AG04450 (cell line): ENCODE measurements at regions not wholly inside any gene's neighbourhood (a gene's known extent, or its start where the extent isn't known, plus 50 kb on each side); places are given as distances from the start of the nearest gene placed in this dataset.
A peak's percentile ranks its signal among the peaks of the same experiment; 100 is the strongest.

Experiments
- CTCF ChIA-PET: fragments of 300-600, 350-600 bp; formaldehyde crosslinking; extraction: SDS; loops from one replicate; lab custom pipeline; 2022; ENCODE audit warnings: antibody characterized with exemption, inconsistent platforms; lab: Charles Lee
- POLR2A ChIA-PET: fragments of 350-600 bp; formaldehyde crosslinking; extraction: SDS; loops from one replicate; lab custom pipeline; 2021; ENCODE audit warnings: antibody characterized with exemption, inconsistent platforms; lab: Yijun Ruan, JAX
- DNase-seq: peaks from one replicate; pipeline ENCODE4 v3.0.0-alpha.2; 2011; ENCODE audit warnings: low read depth, low spot score
- H3K27ac ChIP-seq: one replicate; pipeline ENCODE4 v1.5.1; 2012; ENCODE audit warnings: low read depth, low read length, control low read depth
- H3K27me3 ChIP-seq: one replicate; pipeline ENCODE4 v1.6.0; 2012; ENCODE audit warnings: low read length; ENCODE audit not compliant: control insufficient read depth, insufficient read depth
- H3K4me3 ChIP-seq: 2 replicates; pipeline ENCODE4 v1.5.1; 2011; ENCODE audit warnings: mild to moderate bottlenecking, low read depth, low read length, control low read depth
- H3K9me3 ChIP-seq: 2 replicates; pipeline ENCODE4 v1.5.1; 2012; ENCODE audit warnings: low read length; ENCODE audit not compliant: control insufficient read depth, insufficient read depth
- TF ChIP-seq, protein P1 (sequence below): IDR thresholded peaks from 2 replicates; pipeline ENCODE4 v1.5.1; 2011; ENCODE audit warnings: low read depth, low read length, control low read depth, inconsistent platforms

DNA sequence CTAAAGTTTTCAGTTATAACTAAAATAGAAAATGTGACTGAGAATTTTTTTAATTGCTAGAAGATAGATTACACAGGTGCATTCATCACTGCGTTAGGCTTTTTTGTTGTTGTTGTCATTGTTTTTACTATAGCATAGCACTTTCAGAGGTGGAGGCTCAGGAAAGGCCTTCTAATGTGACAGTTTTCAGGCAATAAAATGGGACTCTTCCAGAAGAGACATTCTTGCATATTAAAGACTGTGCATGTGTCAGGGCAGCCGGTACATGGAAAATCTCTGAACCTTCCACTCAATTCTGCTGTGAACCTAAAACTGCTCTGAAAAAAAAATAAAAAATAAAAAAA, 175.2 kb downstream of the METTL4 start:
- Histone ChIP-seq H3K9me3 (no peaks in the 10 kb centered on the region), H3K27ac (no peak overlapping the region), H3K4me3 (no peak overlapping the region), H3K27me3 (no peaks in the 10 kb centered on the region)
- CTCF ChIA-PET, result no interaction called here
- POLR2A ChIA-PET, result no interaction called here
- TF ChIP-seq, protein P1, sequence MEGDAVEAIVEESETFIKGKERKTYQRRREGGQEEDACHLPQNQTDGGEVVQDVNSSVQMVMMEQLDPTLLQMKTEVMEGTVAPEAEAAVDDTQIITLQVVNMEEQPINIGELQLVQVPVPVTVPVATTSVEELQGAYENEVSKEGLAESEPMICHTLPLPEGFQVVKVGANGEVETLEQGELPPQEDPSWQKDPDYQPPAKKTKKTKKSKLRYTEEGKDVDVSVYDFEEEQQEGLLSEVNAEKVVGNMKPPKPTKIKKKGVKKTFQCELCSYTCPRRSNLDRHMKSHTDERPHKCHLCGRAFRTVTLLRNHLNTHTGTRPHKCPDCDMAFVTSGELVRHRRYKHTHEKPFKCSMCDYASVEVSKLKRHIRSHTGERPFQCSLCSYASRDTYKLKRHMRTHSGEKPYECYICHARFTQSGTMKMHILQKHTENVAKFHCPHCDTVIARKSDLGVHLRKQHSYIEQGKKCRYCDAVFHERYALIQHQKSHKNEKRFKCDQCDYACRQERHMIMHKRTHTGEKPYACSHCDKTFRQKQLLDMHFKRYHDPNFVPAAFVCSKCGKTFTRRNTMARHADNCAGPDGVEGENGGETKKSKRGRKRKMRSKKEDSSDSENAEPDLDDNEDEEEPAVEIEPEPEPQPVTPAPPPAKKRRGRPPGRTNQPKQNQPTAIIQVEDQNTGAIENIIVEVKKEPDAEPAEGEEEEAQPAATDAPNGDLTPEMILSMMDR, result no peak
- DNase-seq, result no peak

DNA sequence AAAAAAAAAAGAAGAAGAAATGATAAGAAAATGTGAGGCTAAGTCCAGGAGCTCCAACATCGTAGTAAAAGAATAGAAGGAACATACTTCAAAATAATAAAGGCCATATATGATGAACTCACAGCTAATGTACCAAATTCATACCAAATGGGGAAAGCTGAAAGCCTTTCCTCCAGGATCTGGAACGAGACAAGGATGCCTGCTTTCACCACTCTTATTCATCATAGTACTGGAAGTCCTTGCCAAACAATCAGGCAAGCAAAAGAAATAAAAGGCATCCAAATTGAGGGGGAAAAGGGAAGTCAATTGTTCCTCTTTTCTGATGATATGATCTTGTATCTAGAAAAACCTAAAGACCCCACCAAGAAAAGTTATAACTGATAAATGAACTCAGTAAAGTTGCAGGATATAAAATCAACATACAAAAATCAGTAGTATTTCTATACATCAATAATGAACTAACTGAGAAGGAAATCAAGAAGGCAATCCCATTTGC, 170.6 kb downstream of the METTL4 start:
- H3K9me3 ChIP-seq, result no peaks in the 10 kb centered on the region
- no peak overlapping the region for H3K4me3 ChIP-seq
- ChIA-PET POLR2A (no interaction called here), CTCF (no interaction called here)
- TF ChIP-seq, protein P1, result no peak
- H3K27me3 ChIP-seq, result no peaks in the 10 kb centered on the region
- no peak for DNase-seq
- no peak overlapping the region for H3K27ac ChIP-seq

DNA sequence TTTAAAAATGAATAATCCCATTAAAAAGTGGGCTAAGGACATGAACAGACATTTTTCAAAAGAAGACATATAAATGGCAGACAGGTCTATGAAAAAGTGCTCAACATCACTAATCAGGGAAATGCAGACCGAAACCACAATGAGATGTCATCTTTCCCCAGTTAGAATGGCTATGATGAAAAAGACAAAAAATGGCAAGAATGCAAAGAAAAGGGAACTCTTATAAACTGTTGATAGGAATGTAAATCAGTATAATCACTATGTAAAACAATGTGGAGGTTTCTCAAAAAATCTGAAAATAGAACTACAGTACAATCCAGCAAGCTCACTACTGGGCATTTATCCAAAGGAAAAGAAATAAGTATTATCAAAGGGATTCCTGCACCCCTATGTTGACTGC, 169.2 kb downstream of the METTL4 start:
- no peak overlapping the region for H3K27ac ChIP-seq
- no peaks in the 10 kb centered on the region for H3K27me3 ChIP-seq
- no peak overlapping the region for H3K4me3 ChIP-seq
- TF ChIP-seq, protein P1, result no peak
- peak; percentile 32 for DNase-seq
- ChIA-PET CTCF (no interaction called here), POLR2A (no interaction called here)
- no peaks in the 10 kb centered on the region; the same call in 1 of the 2 replicates for H3K9me3 ChIP-seq

DNA sequence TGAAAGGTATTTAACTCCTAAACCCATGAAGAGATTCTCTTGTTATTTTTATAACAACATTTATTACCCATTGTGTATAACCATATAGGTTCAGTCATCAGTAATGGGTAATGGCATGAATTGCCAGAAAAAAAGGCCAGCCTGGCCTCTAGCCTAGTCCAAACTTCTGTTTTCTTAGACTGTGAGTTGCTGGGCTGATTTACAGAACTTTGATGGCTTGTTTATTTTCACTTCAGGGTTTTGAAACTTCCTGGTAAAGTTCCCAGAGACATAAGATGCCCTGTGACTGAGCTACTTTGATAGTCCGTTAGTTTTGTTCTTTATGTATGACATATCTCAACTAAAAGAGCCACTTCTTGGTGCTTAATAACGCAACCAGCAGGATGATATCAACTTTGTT, 164.8 kb downstream of the METTL4 start:
- no peak overlapping the region for H3K4me3 ChIP-seq
- no peaks in the 10 kb centered on the region; the same call in 1 of the 2 replicates for H3K9me3 ChIP-seq
- H3K27me3 ChIP-seq, result no peaks in the 10 kb centered on the region
- ChIA-PET POLR2A (interaction anchor here (0.6 kb wide), 1 partner anchor 166 kb away, joined by 4 read pairs; no protein-coding TSS in a partner anchor), CTCF (no interaction called here)
- TF ChIP-seq, protein P1, result no peak
- no peak overlapping the region for H3K27ac ChIP-seq
- peak; percentile 34 for DNase-seq

DNA sequence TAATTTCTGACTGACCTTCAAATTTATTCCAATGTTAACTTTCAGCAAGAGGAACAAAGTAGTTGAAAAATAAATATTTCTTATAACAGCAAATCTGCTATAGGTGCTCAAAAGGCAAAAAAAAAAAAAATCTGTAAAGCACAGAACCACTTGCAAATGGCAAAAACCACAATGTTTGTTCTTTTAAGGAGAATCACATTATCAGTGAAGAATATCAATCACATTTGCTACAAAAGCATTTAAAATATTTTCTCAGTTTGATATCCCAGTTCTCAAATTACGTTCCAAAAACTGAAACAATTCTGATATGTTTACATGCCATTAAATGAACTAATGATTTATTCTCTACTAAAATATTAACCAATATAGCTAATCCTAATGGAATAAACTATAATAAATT, 163.3 kb downstream of the METTL4 start:
- Histone ChIP-seq H3K4me3 (no peak overlapping the region), H3K9me3 (no peaks in the 10 kb centered on the region; the same call in 1 of the 2 replicates), H3K27ac (no peak overlapping the region), H3K27me3 (no peaks in the 10 kb centered on the region)
- ChIA-PET POLR2A (no interaction called here), CTCF (no interaction called here)
- no peak for DNase-seq
- TF ChIP-seq, protein P1, result no peak
